HL-60 (cell line): ENCODE measurements at regions not wholly inside any gene's neighbourhood (a gene's known extent, or its start where the extent isn't known, plus 50 kb on each side); places are given as distances from the start of the nearest gene placed in this dataset.

Source experiments
- DNase-seq, 2 experiments: peaks; one replicate each; pipeline ENCODE4 v3.0.0-alpha.2; 2010 to 2020; ENCODE audit warnings: low read depth in 1 of 2, low spot score in 1 of 2
- H3K27ac ChIP-seq: fragments of 250-450 bp; sonication (Bioruptor Pico); replicated peaks from 2 replicates; pipeline ENCODE4 v1.5.1; 2020; ENCODE audit warnings: mild to moderate bottlenecking, moderate library complexity
- H3K27me3 ChIP-seq: fragments of 250-450 bp; sonication (Bioruptor Pico); 2 replicates; pipeline ENCODE4 v1.5.1; 2021; ENCODE audit warnings: mild to moderate bottlenecking, moderate library complexity; ENCODE audit not compliant: insufficient read depth, poor library complexity, severe bottlenecking
- H3K4me3 ChIP-seq: replicated peaks from 2 replicates; pipeline ENCODE4 v1.5.1; 2011; ENCODE audit warnings: mild to moderate bottlenecking, control low read depth, low read length; ENCODE audit not compliant: insufficient read depth
- GABPA ChIP-seq: IDR thresholded peaks from 2 replicates; pipeline ENCODE4 v1.6.1; 2012; ENCODE audit warnings: low read depth
- POLR2AphosphoS5 ChIP-seq: IDR thresholded peaks from 2 replicates; pipeline ENCODE4 v1.6.1; 2012; ENCODE audit warnings: low read depth
- SPI1 ChIP-seq: IDR thresholded peaks from 2 replicates; pipeline ENCODE4 v1.6.1; 2012; ENCODE audit warnings: low read depth, mild to moderate bottlenecking, borderline replicate concordance
- TF ChIP-seq, protein P1 (sequence below): IDR thresholded peaks from 2 replicates; pipeline ENCODE4 v1.6.1; 2012; ENCODE audit warnings: low read depth; ENCODE audit not compliant: insufficient replicate concordance
- TF ChIP-seq, protein P2 (sequence below): IDR thresholded peaks from one replicate; pipeline ENCODE4 v1.5.1; 2011; ENCODE audit warnings: low read length, control low read depth, inconsistent platforms; ENCODE audit not compliant: insufficient read depth

DNA sequence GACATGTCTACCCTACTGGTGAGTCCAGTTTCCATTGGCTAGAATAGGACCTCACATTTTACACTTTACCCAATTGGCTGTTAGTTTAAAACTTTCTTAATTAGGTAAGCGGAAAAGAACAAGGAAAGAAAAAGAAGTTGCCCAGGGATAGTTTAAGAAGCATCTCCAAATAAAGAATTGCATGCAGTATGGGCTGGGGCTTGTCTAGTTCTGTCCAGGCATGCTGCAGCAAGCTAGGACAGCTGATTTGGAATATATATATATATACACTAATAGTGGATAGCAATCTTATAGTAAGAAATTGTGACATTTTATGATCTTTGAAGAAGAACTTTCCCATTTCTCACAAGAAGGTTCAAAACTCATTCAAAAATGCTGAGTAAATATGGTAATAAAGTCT is 90.0 kb upstream of the ERBB4 start:
- no peak overlapping the region for H3K4me3 ChIP-seq
- H3K27ac ChIP-seq, result no peak overlapping the region
- TF ChIP-seq, protein P1, sequence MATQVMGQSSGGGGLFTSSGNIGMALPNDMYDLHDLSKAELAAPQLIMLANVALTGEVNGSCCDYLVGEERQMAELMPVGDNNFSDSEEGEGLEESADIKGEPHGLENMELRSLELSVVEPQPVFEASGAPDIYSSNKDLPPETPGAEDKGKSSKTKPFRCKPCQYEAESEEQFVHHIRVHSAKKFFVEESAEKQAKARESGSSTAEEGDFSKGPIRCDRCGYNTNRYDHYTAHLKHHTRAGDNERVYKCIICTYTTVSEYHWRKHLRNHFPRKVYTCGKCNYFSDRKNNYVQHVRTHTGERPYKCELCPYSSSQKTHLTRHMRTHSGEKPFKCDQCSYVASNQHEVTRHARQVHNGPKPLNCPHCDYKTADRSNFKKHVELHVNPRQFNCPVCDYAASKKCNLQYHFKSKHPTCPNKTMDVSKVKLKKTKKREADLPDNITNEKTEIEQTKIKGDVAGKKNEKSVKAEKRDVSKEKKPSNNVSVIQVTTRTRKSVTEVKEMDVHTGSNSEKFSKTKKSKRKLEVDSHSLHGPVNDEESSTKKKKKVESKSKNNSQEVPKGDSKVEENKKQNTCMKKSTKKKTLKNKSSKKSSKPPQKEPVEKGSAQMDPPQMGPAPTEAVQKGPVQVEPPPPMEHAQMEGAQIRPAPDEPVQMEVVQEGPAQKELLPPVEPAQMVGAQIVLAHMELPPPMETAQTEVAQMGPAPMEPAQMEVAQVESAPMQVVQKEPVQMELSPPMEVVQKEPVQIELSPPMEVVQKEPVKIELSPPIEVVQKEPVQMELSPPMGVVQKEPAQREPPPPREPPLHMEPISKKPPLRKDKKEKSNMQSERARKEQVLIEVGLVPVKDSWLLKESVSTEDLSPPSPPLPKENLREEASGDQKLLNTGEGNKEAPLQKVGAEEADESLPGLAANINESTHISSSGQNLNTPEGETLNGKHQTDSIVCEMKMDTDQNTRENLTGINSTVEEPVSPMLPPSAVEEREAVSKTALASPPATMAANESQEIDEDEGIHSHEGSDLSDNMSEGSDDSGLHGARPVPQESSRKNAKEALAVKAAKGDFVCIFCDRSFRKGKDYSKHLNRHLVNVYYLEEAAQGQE, result no peak
- TF ChIP-seq, protein P2, sequence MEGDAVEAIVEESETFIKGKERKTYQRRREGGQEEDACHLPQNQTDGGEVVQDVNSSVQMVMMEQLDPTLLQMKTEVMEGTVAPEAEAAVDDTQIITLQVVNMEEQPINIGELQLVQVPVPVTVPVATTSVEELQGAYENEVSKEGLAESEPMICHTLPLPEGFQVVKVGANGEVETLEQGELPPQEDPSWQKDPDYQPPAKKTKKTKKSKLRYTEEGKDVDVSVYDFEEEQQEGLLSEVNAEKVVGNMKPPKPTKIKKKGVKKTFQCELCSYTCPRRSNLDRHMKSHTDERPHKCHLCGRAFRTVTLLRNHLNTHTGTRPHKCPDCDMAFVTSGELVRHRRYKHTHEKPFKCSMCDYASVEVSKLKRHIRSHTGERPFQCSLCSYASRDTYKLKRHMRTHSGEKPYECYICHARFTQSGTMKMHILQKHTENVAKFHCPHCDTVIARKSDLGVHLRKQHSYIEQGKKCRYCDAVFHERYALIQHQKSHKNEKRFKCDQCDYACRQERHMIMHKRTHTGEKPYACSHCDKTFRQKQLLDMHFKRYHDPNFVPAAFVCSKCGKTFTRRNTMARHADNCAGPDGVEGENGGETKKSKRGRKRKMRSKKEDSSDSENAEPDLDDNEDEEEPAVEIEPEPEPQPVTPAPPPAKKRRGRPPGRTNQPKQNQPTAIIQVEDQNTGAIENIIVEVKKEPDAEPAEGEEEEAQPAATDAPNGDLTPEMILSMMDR, result no peak
- TF ChIP-seq GABPA (no peak), POLR2AphosphoS5 (no peak), SPI1 (no peak)
- H3K27me3 ChIP-seq, result no peaks in the 10 kb centered on the region
- no peak for DNase-seq

DNA sequence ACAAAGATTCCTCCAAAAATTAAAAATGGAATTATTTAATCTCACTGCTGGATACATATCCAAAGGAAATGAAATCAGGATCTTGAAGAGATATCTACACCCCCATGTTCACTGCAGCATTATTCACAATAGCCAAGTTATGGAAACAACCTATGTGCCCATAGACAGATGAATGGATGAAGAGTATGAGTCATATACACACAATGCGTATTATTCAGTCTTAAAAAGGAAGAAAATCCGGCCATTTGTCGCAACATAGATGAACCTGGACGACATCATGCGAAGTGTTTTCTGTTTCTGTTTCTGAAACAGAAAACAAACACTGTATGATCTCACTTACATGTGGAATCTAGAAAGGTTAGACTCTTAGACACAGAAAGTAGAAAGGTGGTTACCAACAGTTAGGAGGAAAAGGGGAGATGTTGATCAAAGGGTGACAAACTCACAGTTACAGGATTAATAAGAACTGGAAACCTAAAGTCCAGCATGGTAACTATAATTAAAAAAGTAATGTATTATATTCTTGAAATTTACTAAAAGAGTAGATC is 87.8 kb upstream of the ERBB4 start:
- Histone ChIP-seq H3K27ac (no peak overlapping the region), H3K27me3 (no peaks in the 10 kb centered on the region), H3K4me3 (no peak overlapping the region)
- TF ChIP-seq, protein P1, result no peak
- TF ChIP-seq GABPA (no peak), POLR2AphosphoS5 (no peak), SPI1 (no peak)
- TF ChIP-seq, protein P2, result no peak
- no peak for DNase-seq

DNA sequence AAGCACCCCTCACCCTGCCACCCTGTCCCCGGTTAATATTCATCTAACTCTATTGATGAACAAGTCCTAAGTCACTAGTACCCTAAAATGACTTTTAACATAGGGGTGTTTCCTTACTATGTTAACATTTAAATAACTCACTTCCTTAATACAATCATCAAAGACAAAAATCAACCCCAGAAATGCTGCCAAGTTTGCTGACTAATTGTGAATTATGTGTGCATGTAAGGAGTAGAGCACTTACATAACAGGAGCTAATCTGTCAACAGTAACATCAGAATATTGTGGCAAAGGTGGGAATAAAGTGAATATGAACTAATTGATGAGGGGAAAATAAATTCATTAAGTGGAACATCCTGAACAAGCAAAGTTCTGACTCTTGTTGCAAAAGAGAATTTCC is 81.4 kb upstream of the ERBB4 start:
- TF ChIP-seq, protein P1, result no peak
- TF ChIP-seq, protein P2, result no peak
- TF ChIP-seq POLR2AphosphoS5, result no peak
- Histone ChIP-seq H3K27ac (no peak overlapping the region), H3K27me3 (no peaks in the 10 kb centered on the region), H3K4me3 (no peak overlapping the region)
- no peak for DNase-seq
